Activated naive CD8-positive, alpha-beta T cell treated with anti-CD3 and anti-CD28 coated beads, Interleukin-2, amount 50 U/mL, for 24 hours (primary cell): ENCODE measurements at regions not wholly inside any gene's neighbourhood (a gene's known extent, or its start where the extent isn't known, plus 50 kb on each side); places are given as distances from the start of the nearest gene placed in this dataset.

Source experiments
- ATAC-seq: fragments of 150-1000 bp; cut with Tn5 transposase; one replicate; pipeline ENCODE4 v1.10.0; 2021
- DNase-seq: peaks from one replicate; pipeline ENCODE4 v3.0.0; 2021
- H3K27ac Mint-ChIP-seq: one replicate; pipeline ENCODE4 v1.8.0; 2021; ENCODE audit warnings: mild to moderate bottlenecking, mixed read lengths
- H3K27me3 Mint-ChIP-seq: one replicate; pipeline ENCODE4 v1.8.0; 2021; ENCODE audit warnings: mixed read lengths
- H3K36me3 Mint-ChIP-seq: one replicate; pipeline ENCODE4 v1.8.0; 2021; ENCODE audit warnings: low read depth, mixed read lengths
- H3K4me1 Mint-ChIP-seq: one replicate; pipeline ENCODE4 v1.8.0; 2021; ENCODE audit warnings: mixed read lengths
- H3K4me3 Mint-ChIP-seq: one replicate; pipeline ENCODE4 v1.8.0; 2021; ENCODE audit warnings: mild to moderate bottlenecking, moderate library complexity, mixed read lengths
- H3K9me3 Mint-ChIP-seq: one replicate; pipeline ENCODE4 v1.8.0; 2021; ENCODE audit warnings: mixed read lengths

DNA sequence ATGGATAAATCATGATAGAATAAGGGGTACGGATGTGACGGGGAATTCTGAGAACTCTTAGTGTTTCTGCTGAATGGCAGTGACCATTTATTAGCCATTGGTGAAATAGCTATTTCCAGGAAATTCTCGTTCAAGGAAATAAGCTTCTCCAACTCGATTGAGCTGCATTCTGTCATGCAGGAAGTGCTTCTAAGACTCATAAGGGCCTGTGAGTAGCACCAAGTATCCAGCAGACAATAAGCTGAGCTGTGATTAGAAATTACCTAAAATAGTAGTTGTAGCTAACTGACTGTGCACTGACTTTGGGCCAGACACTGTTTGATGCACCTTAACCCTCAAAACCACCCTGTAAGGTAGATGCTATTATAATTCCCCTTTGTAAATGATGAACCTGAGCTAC is 107.8 kb upstream of the IRX5 start:
- Mint-ChIP-seq H3K36me3 (no peaks in the 10 kb centered on the region), H3K4me3 (no peak overlapping the region), H3K9me3 (peaks cover 3% of the 10 kb centered on the region), H3K4me1 (no peaks in the 10 kb centered on the region), H3K27me3 (peaks cover 10% of the 10 kb centered on the region), H3K27ac (no peak overlapping the region)
- DNase-seq (no peak), ATAC-seq (no peak)

DNA sequence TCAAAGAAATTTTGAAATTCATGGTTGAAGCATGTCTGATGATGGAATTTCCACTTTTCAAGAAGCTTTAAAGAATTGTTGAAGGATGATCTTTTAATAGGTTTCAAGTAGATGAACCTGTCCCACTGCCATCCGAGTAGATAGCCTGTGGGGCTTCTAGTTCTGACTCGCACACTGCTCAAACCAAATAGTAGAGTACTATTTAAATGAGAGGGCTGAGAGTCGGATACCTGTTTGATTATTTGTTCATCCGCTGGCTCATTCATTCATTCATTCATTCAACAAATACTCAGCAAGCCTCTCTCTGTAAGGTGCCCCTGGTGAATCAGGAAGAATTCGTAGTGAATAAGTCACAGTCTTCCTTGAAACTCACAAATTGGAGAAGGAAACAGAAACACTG is 108.2 kb upstream of the IRX5 start:
- H3K27ac Mint-ChIP-seq: no peak overlapping the region
- DNase-seq (no peak), ATAC-seq (no peak)
- no peaks in the 10 kb centered on the region for H3K4me1 Mint-ChIP-seq
- H3K27me3 Mint-ChIP-seq: peaks cover 14% of the 10 kb centered on the region
- no peaks in the 10 kb centered on the region for H3K36me3 Mint-ChIP-seq
- no peak overlapping the region for H3K4me3 Mint-ChIP-seq
- H3K9me3 Mint-ChIP-seq: peaks cover 3% of the 10 kb centered on the region

DNA sequence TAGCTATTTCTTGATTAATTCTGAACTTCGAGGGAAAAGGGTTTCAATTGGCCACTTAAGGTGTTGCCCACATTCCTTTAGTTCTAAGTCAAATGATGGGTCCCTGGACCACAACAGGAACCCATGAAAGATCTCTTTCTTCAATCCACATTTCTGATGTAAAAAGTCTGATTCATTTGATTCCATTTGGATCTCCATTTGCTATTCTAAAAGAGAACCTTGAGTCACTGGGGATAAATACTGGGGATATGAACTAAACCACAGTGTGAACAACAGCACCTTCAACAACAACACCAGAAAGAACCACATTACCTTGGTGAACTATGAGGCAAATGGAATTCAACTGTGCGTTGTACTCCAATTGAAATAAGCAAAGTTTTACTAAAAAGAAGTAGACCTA is 108.9 kb upstream of the IRX5 start:
- no peaks in the 10 kb centered on the region for H3K4me1 Mint-ChIP-seq
- no peak for ATAC-seq

DNA sequence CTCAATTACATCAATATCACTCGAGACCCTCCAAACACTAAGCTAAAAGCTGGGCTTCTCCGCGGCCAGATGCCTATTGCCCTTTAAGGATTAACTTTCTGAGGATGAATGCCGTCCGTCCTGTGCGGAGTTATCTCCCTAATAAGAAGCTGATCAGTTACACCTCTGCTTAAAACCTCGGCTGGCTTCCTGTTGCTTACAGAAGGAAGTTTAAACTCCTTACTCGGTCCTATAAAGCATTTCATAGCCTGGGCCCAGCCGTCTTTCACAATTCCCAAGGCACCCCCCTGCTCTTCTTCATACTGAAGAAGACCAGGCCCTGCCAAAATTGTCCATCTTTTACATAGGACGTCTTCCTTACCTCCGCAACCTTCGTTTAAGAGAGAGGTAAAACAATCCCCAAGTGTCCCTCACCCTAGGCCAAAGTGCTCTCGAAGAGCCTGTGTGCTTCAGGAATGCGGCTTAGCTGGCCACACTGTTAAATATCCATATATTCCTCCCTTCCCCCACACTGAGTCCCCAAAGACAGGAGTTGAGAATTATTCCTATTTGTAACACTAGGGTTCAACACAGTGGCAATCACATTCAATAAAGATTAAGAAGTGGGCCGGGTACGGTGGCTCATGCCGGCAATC is 112.6 kb upstream of the IRX5 start:
- DNase-seq (no peak), ATAC-seq (no peak)
- no peak overlapping the region for H3K27ac Mint-ChIP-seq
- no peaks in the 10 kb centered on the region for H3K4me1 Mint-ChIP-seq
- H3K27me3 Mint-ChIP-seq: peaks cover 12% of the 10 kb centered on the region
- H3K36me3 Mint-ChIP-seq: no peaks in the 10 kb centered on the region
- H3K4me3 Mint-ChIP-seq: no peak overlapping the region
- H3K9me3 Mint-ChIP-seq: no peaks in the 10 kb centered on the region

More for the DNA sequence above, 108.9 kb upstream of the IRX5 start:
- H3K27me3 Mint-ChIP-seq: peaks cover 12% of the 10 kb centered on the region
- no peak overlapping the region for H3K4me3 Mint-ChIP-seq
- no peaks in the 10 kb centered on the region for H3K36me3 Mint-ChIP-seq
- H3K9me3 Mint-ChIP-seq: peaks cover 3% of the 10 kb centered on the region
- no peak for DNase-seq
- H3K27ac Mint-ChIP-seq: no peak overlapping the region

DNA sequence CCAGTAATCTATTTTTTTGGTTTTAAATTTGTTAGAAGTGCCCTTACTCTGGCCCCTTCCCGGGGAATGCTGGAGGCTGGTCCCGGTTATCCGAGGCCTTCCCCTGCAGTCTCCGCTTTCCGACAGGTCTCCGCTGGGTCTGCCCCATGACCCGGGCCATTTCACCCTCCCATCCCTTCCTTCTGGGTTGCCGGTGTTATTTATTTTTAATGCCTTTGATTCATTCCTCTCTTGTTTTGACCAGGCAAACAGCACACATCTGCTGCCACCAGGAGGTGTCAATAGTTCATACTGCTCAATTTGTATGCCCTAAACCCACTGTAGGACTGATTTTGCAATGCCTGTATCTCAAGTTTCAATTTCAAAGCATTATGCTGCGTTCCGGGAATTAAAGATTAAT is 113.2 kb upstream of the IRX5 start:
- no peaks in the 10 kb centered on the region for H3K36me3 Mint-ChIP-seq
- H3K27ac Mint-ChIP-seq: no peak overlapping the region
- ATAC-seq: no peak
- no peaks in the 10 kb centered on the region for H3K4me1 Mint-ChIP-seq
- no peak for DNase-seq
- H3K9me3 Mint-ChIP-seq: no peaks in the 10 kb centered on the region
- peaks cover 12% of the 10 kb centered on the region for H3K27me3 Mint-ChIP-seq
- no peak overlapping the region for H3K4me3 Mint-ChIP-seq

DNA sequence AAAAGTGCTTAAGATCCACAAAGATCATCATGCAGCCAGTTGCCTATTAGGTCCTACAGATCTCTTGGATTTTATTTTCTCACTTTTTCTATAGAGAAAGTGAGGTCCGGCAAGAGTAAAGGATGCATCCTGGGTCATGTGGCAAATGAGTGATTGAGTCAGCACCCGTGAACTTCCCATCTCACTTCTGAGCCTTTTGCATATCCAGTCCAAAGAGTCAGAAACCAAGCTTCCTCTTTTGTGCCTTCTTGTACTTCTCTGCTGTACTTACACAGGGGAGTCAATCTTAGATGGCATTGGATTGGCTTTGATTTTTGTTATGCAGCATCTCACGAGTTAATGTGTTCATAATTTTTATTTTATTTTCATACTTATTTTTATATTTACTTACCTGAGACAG is 114.2 kb upstream of the IRX5 start:
- no peak for DNase-seq
- no peak for ATAC-seq
- Mint-ChIP-seq H3K27me3 (peaks cover 12% of the 10 kb centered on the region), H3K36me3 (no peaks in the 10 kb centered on the region), H3K27ac (no peak overlapping the region), H3K9me3 (no peaks in the 10 kb centered on the region), H3K4me3 (no peak overlapping the region), H3K4me1 (no peaks in the 10 kb centered on the region)

DNA sequence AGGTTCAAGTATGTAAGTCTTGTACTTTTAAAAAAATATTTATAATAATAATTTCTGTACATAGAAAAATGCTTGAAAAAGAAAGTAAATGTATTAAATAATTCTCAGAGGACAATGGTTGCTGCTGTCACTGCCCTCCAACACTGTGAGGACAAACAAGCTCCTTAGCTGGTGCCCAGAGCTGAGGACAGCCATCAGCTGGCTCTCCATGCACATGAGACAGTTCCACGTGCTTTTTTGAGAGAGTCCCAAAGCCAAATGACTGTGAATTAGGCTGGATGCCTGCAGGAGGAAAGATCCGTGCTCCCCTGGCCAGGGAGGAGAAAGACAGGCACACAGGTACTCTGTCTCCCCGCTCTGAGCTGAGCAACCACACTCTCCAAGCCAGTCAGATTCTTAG is 115.5 kb upstream of the IRX5 start:
- ATAC-seq: no peak
- Mint-ChIP-seq H3K36me3 (no peaks in the 10 kb centered on the region), H3K27me3 (peaks cover 12% of the 10 kb centered on the region), H3K4me1 (no peaks in the 10 kb centered on the region), H3K27ac (no peak overlapping the region), H3K4me3 (no peak overlapping the region), H3K9me3 (no peaks in the 10 kb centered on the region)
- no peak for DNase-seq

DNA sequence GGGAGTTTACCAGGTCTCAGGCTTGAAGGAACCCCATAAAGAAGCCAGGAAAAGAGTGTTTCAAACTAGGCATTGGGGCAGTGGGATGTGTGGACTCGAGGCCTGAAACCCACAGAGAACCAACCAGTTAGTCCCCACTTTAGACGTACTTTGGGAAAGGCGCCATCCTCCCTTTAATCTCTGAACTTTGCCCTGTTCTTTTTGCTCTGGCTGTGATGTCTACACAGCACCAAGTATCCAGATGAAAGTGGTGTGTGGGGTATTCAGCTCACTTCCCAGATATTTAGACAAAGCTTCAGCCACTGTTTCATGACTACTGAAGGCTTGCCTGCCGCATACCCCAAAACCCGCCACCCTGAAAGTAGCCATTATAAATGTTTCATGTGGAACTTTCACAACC is 116.9 kb upstream of the IRX5 start:
- H3K9me3 Mint-ChIP-seq: no peaks in the 10 kb centered on the region
- H3K4me3 Mint-ChIP-seq: no peak overlapping the region
- H3K36me3 Mint-ChIP-seq: no peaks in the 10 kb centered on the region
- no peaks in the 10 kb centered on the region for H3K4me1 Mint-ChIP-seq
- no peak overlapping the region for H3K27ac Mint-ChIP-seq
- ATAC-seq (no peak), DNase-seq (no peak)
- peaks cover 12% of the 10 kb centered on the region for H3K27me3 Mint-ChIP-seq

DNA sequence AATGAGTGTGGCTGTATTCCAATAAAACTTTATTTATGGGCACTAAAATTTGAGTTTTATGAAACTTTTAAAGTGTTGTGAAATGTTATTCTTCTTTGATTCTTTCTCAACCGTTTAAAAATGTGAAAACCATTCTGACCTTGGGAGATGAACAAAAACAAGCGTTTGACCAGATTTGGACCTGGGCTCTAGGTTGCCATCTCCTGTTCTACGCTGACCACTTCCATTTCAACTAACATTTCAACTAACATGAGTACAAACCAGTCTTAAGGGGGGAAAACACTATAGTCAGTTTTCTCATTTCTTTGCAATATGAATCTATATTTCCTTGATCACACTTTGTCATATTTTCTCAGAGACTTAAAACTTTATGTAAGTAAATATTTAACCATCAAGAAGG is 118.4 kb upstream of the IRX5 start:
- H3K36me3 Mint-ChIP-seq: no peaks in the 10 kb centered on the region
- H3K4me3 Mint-ChIP-seq: no peak overlapping the region
- H3K9me3 Mint-ChIP-seq: no peaks in the 10 kb centered on the region
- no peaks in the 10 kb centered on the region for H3K27me3 Mint-ChIP-seq
- no peak for DNase-seq
- no peak for ATAC-seq
- no peaks in the 10 kb centered on the region for H3K4me1 Mint-ChIP-seq
- no peak overlapping the region for H3K27ac Mint-ChIP-seq

DNA sequence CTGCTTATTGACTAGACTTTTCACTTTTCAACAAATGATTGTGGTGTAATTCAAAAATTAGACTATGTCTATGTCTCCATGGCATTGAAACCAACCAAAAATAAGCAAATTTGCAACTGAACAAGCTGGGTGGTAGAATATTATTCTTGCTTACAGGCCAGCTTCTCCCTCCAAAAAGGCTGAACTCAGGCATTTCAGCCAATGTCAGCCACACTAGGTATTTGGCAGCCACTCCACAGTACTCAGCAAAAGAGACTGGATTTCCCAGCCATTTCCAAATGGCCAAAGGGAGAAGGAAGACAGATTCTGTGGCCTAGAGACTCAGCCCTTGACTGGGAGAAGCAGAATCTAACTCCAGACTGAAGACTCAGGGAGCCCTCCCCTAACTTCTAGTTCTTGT is 121.8 kb upstream of the IRX5 start:
- no peaks in the 10 kb centered on the region for H3K27me3 Mint-ChIP-seq
- H3K27ac Mint-ChIP-seq: no peak overlapping the region
- DNase-seq: no peak

DNA sequence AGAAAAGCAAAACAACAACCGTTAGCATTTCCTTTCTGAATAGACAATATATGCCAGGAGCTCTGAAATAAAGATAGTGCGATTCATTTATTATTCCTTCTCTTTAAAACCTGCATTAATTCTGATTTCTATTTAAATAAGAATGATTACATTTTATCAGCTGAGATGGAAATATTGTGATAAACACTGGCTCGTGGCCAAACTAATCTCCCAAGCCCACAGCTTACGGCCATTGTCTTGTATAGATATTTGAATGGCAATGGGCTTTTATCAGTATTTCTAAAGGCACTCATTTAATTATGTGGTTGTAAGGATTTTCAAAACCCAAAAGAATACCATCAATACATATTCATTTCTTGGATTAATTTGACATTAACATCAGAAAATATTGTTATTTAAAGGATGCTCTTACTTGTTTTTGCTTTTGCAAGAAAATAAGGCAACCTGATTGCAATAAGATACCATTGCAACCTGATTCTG is 123.7 kb upstream of the IRX5 start:
- DNase-seq: no peak
- Mint-ChIP-seq H3K4me3 (no peak overlapping the region), H3K36me3 (no peaks in the 10 kb centered on the region), H3K4me1 (no peaks in the 10 kb centered on the region), H3K9me3 (no peaks in the 10 kb centered on the region), H3K27me3 (no peaks in the 10 kb centered on the region), H3K27ac (no peak overlapping the region)
- no peak for ATAC-seq

More for the DNA sequence above, 121.8 kb upstream of the IRX5 start:
- ATAC-seq: no peak
- no peak overlapping the region for H3K4me3 Mint-ChIP-seq
- no peaks in the 10 kb centered on the region for H3K9me3 Mint-ChIP-seq
- H3K4me1 Mint-ChIP-seq: no peaks in the 10 kb centered on the region
- H3K36me3 Mint-ChIP-seq: no peaks in the 10 kb centered on the region

DNA sequence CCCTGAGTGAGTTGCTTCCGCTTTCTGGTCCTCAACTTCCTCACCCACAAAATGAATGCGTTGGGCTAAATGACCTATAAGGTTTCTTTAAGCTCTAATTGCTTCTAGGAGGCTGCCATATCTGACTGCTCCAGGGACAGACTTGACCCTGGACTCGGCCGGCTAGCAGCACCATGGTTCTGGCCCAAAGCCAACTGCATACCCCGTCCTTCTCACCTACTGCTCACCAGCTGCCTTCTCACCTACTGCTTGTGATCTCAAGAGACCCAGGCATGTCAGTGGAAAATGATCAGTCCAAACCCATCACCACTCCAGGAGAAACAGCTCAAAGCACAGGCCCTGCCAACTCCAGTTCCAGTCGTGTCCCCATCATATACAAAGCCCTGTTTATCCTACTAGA is 124.3 kb upstream of the IRX5 start:
- Mint-ChIP-seq H3K27ac (no peak overlapping the region), H3K36me3 (no peaks in the 10 kb centered on the region), H3K27me3 (no peaks in the 10 kb centered on the region), H3K9me3 (no peaks in the 10 kb centered on the region), H3K4me1 (no peaks in the 10 kb centered on the region), H3K4me3 (no peak overlapping the region)
- no peak for ATAC-seq
- no peak for DNase-seq

DNA sequence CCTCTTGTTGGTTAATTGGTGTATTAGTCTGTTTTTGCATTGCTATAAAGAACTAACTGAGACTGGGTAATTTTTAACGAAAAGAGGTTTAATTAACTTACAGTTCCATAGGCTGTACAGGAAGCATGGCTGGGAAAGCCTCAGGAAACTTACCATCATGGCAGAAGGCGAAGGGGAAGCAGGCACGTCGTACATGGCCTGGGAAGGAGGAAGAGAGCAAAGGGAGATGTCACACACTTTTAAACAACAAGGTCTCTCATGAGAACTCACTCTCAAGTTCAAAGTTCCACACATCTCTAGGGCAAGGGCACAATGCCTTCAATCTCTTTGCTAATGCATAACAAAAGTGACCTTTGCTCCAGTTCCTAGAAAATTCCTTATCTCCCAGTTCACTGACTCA is 125.0 kb upstream of the IRX5 start:
- H3K27me3 Mint-ChIP-seq: no peaks in the 10 kb centered on the region
- no peak overlapping the region for H3K27ac Mint-ChIP-seq
- ATAC-seq (no peak), DNase-seq (no peak)
- no peaks in the 10 kb centered on the region for H3K4me1 Mint-ChIP-seq
- no peak overlapping the region for H3K4me3 Mint-ChIP-seq
- peaks cover under 1% of the 10 kb centered on the region for H3K9me3 Mint-ChIP-seq
- no peaks in the 10 kb centered on the region for H3K36me3 Mint-ChIP-seq

DNA sequence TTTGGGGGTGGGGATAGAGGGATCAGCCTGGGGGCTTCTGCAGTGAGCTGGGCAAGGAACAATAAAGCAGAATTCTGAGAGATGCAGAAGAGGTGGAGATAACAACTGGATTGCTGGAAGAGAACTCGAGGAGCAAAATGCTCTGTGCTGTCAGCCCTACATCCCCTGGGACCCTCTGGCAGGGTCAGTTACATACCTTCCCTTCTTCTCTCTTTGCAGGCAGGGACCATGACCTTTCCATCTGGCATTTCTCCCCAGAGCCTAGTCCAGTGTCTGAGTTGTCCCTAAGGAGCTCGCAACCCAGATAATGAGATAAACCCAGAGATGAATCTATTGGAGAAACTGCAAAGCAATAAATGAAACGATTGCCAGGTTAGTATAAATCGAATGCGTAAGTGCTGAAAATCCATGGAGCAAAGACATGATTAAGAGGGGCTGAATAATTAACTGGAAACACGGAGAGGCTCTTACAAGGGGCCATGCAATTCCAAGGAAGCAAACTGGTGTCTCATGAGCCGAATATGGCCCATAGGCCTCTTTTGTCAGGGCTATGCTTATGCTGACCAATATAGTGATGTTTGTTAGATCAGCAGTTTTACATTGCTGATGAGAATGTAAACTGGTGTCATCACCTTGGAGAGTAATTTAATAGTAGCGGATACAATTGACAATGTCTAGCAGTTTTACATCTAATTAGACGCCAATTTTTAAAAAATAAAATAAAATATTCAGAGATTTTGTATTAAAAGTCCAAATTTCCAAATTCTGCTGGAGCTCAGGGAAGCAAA is 129.4 kb upstream of the IRX5 start:
- no peak overlapping the region for H3K27ac Mint-ChIP-seq
- no peaks in the 10 kb centered on the region for H3K27me3 Mint-ChIP-seq
- ATAC-seq (no peak), DNase-seq (no peak)
- peaks cover 18% of the 10 kb centered on the region for H3K9me3 Mint-ChIP-seq
- no peaks in the 10 kb centered on the region for H3K4me1 Mint-ChIP-seq
- H3K4me3 Mint-ChIP-seq: no peak overlapping the region
- H3K36me3 Mint-ChIP-seq: no peaks in the 10 kb centered on the region

DNA sequence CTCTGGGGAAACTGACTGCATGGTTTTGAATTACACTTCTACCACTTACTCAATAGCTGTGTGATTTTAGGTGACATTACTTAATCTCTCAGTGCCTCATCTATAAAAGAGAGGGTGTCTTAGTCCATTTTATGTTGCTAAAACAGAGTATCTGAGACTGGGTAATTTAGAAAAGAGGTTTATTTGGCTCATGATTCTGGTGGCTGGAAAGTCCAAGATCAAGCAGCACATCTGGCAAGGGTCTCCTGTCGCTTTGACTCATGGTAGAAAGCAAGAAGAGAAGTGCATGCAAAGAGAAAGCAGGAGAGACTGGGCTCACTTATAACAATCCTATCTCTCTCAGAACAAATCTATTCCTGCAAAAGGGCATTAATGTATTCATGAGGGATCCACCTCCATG is 132.4 kb upstream of the IRX5 start:
- ATAC-seq (no peak), DNase-seq (no peak)
- no peak overlapping the region for H3K4me3 Mint-ChIP-seq
- H3K4me1 Mint-ChIP-seq: no peaks in the 10 kb centered on the region
- H3K27ac Mint-ChIP-seq: no peak overlapping the region
- H3K27me3 Mint-ChIP-seq: no peaks in the 10 kb centered on the region
- H3K36me3 Mint-ChIP-seq: no peaks in the 10 kb centered on the region
- H3K9me3 Mint-ChIP-seq: peaks cover 18% of the 10 kb centered on the region
